IgD-negative memory B cell (primary cell): ENCODE measurements at regions not wholly inside any gene's neighbourhood (a gene's known extent, or its start where the extent isn't known, plus 50 kb on each side); places are given as distances from the start of the nearest gene placed in this dataset.

ENCODE experiments used
- H3K27ac Mint-ChIP-seq, 3 donors: one replicate each; pipeline ENCODE4 v1.8.0; 2020 to 2022; ENCODE audit warnings: mild to moderate bottlenecking in 3 of 3, mixed read lengths in 3 of 3, moderate library complexity in 1 of 3
- H3K27me3 Mint-ChIP-seq: one replicate; pipeline ENCODE4 v1.8.0; 2021; ENCODE audit warnings: mixed read lengths
- H3K36me3 Mint-ChIP-seq: one replicate; pipeline ENCODE4 v1.8.0; 2020; ENCODE audit warnings: mild to moderate bottlenecking, mixed read lengths
- H3K4me1 Mint-ChIP-seq, 3 donors: one replicate each; pipeline ENCODE4 v1.8.0; 2020 to 2022; ENCODE audit warnings: mixed read lengths in 3 of 3, mild to moderate bottlenecking in 1 of 3
- H3K4me3 Mint-ChIP-seq, 4 donors: one replicate each; pipeline ENCODE4 v1.8.0; 2020 to 2022; ENCODE audit warnings: mild to moderate bottlenecking in 4 of 4, mixed read lengths in 4 of 4, moderate library complexity in 3 of 4
- H3K9me3 Mint-ChIP-seq, 3 donors: one replicate each; pipeline ENCODE4 v1.8.0; 2020 to 2021; ENCODE audit warnings: mixed read lengths in 3 of 3, mild to moderate bottlenecking in 1 of 3

DNA sequence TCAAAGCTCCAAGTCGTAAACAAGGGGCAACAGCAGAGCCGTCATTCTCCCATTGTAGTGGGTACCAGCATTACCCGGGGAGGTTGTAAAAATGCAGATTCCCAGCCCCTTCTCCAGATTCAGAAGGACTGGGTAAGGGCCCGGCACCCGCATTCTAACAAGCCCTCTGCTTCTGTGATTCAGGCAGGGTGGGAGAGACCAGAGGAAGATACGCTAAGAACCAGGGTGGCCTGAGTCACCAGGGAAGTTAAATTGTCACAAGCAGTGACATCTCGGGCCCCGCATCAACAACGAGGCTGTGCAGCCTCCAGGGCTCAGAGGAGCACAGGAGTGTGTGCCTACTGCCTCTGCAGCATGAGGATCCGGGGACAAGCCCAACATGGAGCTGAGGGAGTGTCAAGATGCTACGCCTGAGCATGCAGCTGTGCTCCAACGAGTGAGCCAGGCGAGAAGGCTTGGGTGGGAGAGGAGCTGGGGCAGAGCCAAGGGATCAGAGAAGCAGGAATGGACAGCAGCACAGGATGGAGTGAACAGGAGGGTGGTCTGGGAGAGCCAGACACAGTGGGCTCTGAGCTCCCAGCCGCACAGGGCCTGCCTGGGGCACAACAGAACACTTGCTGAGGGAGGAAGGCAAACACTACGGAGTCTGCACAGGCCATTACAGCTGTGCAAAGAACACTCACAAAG is 68.5 kb downstream of the CPN2 start:
- peak overlapping the region in 1 of 4 donors; percentile 18 for H3K4me3 Mint-ChIP-seq
- H3K27me3 Mint-ChIP-seq = peaks cover 7% of the 10 kb centered on the region
- no peaks in the 10 kb centered on the region for H3K9me3 Mint-ChIP-seq
- no peak overlapping the region for H3K27ac Mint-ChIP-seq
- no peaks in the 10 kb centered on the region for H3K4me1 Mint-ChIP-seq
- H3K36me3 Mint-ChIP-seq = no peaks in the 10 kb centered on the region

DNA sequence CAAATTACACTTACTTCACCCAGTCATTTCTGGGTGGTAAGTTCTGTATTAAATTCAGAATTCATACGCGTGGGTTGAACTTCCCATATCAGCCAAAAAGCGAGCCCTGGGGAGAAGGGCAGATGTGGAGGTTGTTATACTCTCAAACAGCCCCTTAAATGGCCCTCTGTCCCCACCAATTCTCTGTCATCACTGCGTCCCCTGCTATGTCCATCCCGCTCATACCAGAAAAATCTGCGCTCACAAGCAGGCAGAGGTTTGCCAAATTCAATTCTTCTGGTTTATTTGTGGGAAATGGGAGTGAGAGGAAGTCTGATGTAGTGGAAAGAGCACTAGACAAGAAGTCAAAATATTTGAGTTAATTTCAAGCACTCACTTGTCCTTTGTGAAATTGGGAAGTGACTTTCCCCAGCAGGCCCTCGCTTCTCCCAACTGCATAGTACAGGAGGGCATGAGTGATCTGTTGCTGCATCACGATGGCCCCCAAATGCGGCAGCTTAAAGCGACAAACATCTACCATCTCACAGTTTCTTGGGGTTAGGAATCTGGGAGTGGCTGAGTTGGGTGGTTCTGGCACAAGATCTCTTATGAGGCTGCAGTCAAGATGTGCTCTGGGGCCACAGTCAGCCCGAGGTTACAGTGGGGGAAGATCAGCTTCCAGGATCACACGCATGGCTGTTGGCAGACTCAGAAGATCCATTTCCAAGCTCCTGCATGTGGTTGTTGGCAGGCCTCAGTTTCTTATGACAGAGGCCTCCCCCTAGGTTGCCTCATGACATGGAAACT is 67.7 kb downstream of the CPN2 start:
- H3K27me3 Mint-ChIP-seq = peaks cover 11% of the 10 kb centered on the region
- no peaks in the 10 kb centered on the region for H3K4me1 Mint-ChIP-seq
- no peak overlapping the region for H3K27ac Mint-ChIP-seq
- no peak overlapping the region for H3K4me3 Mint-ChIP-seq
- no peaks in the 10 kb centered on the region for H3K9me3 Mint-ChIP-seq
- no peaks in the 10 kb centered on the region for H3K36me3 Mint-ChIP-seq

DNA sequence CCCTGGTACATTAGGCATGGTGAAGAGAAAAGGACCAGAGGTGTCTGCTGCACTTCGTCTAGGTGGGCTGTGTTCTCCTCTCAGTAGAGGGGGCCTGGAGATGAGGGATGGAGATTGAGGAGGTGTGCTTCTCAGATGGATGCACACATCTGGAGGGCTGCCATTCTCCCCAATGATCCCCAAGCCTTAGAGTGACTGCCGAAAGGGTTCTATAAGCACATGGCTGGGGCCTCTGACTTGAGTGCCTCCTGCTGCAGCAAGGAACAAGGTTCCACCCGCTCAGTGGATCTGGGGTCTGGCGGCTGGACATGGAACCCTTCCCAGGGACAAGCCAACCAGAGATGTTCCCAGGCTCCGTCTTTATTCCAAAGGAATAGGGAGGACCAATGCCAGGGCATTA is 66.8 kb downstream of the CPN2 start:
- H3K4me1 Mint-ChIP-seq = no peaks in the 10 kb centered on the region
- H3K36me3 Mint-ChIP-seq = no peaks in the 10 kb centered on the region
- H3K9me3 Mint-ChIP-seq = peaks cover 0 to 1% (median 0%) of the 10 kb centered on the region in 3 donors
- no peak overlapping the region for H3K4me3 Mint-ChIP-seq
- peaks cover 11% of the 10 kb centered on the region for H3K27me3 Mint-ChIP-seq
- no peak overlapping the region for H3K27ac Mint-ChIP-seq

DNA sequence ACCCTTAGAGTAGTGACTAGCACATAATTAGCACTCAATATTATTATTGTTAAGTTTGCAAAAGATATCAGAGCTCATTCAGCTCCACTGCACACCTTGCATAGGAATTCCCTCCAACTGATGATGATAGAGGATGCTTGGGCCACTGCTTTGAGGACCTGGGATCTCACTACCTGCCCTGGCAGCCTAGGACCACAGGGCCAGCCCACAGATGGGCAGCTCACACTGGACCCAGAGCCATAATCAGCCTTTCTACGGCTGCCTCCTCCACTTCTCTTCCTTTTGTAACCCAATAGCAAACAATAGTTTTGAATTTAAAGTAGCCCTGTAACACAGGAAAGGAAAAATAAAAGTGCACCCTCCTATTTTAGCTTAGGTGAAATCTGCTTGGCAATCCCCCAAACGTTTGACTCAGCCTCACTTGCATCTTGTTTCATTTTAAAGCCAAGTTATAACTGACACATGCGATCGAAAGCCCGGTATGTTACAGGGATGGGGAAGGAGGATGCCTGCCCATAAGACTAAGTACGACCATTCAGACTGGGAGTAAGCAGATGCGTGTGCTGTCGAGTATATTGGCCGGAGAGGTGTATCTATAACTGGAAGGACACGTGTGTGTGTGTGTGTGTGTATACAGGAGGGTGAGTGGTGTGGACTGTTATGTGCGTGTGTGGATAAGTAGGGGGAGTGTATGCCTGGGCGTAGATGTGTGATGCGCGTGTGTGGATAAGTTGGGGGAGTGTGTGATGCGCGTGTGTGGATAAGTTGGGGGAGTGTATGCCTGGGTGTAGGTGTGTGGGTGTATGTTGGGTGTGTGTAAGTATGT is 65.9 kb downstream of the CPN2 start:
- Mint-ChIP-seq H3K27ac (peak overlapping the region in 1 of 3 donors; percentile 25), H3K27me3 (peaks cover 11% of the 10 kb centered on the region), H3K4me3 (no peak overlapping the region), H3K36me3 (peaks cover 1% of the 10 kb centered on the region), H3K4me1 (no peaks in the 10 kb centered on the region), H3K9me3 (peaks cover 1 to 4% (median 2%) of the 10 kb centered on the region in 3 donors)

- no peak overlapping the region for H3K4me3 Mint-ChIP-seq
- no peak overlapping the region for H3K27ac Mint-ChIP-seq
- H3K36me3 Mint-ChIP-seq = peaks cover 1% of the 10 kb centered on the region
- peaks cover 1 to 5% (median 3%) of the 10 kb centered on the region in 3 donors for H3K9me3 Mint-ChIP-seq
- H3K4me1 Mint-ChIP-seq = no peaks in the 10 kb centered on the region
- H3K27me3 Mint-ChIP-seq = peaks cover 11% of the 10 kb centered on the region
Observed at GRCh38 chr3:194285850-194286197, 65.3 kb downstream of the CPN2 start.

DNA sequence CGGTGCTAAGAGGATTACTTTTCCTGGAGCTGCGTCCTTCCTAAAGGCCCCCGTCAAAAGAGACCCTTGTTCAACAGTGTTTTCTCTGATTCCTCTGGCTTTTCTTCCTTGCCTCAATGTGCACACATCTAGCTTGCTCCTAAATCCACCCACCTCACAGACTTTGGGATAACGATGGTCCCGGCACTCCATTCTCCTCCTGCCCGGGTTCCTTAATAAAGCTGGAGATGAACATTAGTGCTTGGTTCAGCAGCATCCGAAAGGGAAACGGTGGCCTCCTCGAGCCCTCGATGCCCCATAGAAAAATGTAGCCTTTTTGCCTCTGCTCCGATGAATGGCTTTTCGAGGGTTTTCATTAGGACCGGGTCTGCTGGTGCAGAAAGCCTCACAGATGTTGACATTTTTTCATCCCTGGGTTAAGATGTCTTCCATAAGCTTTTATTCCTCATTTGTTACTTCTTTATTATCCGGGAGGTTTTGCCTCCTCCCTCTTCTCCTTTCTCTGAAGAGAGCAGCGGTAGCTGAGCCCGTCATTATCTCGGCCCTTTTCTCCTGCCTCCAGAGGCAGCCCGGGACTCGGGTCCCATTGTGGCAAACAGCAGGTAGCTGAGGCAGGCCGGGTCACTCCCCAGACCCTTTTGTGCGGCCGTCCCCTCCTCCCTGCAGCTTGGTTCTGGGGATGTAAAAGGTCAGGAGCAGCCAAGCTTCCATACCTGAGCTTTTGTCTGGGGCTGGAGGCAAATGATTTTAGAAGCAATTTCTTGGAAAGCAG is 64.6 kb downstream of the CPN2 start:
- Mint-ChIP-seq H3K9me3 (peaks cover 3 to 5% (median 3%) of the 10 kb centered on the region in 3 donors), H3K36me3 (peaks cover 4% of the 10 kb centered on the region), H3K27me3 (peaks cover 14% of the 10 kb centered on the region), H3K27ac (no peak overlapping the region), H3K4me1 (no peaks in the 10 kb centered on the region), H3K4me3 (no peak overlapping the region)

- no peak overlapping the region for H3K27ac Mint-ChIP-seq
- peaks cover 6% of the 10 kb centered on the region for H3K36me3 Mint-ChIP-seq
- H3K9me3 Mint-ChIP-seq = peaks cover 3 to 5% (median 3%) of the 10 kb centered on the region in 3 donors
- H3K27me3 Mint-ChIP-seq = peaks cover 14% of the 10 kb centered on the region
- H3K4me3 Mint-ChIP-seq = no peak overlapping the region
- H3K4me1 Mint-ChIP-seq = no peaks in the 10 kb centered on the region
Observed at GRCh38 chr3:194287374-194287773, 63.8 kb downstream of the CPN2 start.

GRCh38 chr3:194287977-194288706 is 63.0 kb downstream of the CPN2 start:
- peaks cover 18% of the 10 kb centered on the region for H3K27me3 Mint-ChIP-seq
- no peaks in the 10 kb centered on the region for H3K4me1 Mint-ChIP-seq
- H3K9me3 Mint-ChIP-seq = peaks cover 3 to 5% (median 3%) of the 10 kb centered on the region in 3 donors
- peaks cover 6% of the 10 kb centered on the region for H3K36me3 Mint-ChIP-seq
- H3K27ac Mint-ChIP-seq = no peak overlapping the region
- no peak overlapping the region for H3K4me3 Mint-ChIP-seq
